ENCODE measurements at regions not wholly inside any gene's neighbourhood (a gene's known extent, or its start where the extent isn't known, plus 50 kb on each side); places are given as distances from the start of the nearest gene placed in this dataset.
"Not testable (repeated sequence)": the region's sequence is repeated elsewhere in the genome, so short reads cannot be mapped to it uniquely, and the experiment has no call there.

- Histone ChIP-seq H3K4me3 (ENCODE audit: low read length) (no peak overlapping the region), H3K27ac (ENCODE audit: low read length) (no peak overlapping the region), H3K9me3 (ENCODE audit: insufficient read depth, low read depth, low read length) (peaks cover 4% of the 10 kb centered on the region; the same call in 1 of the 2 replicates), H3K9ac (ENCODE audit: low read depth, low read length) (no peak overlapping the region), H3K27me3 (ENCODE audit: insufficient read depth, low read length) (no peaks in the 10 kb centered on the region), H3K4me1 (ENCODE audit: insufficient read depth, low read length) (no peaks in the 10 kb centered on the region; the same call in 1 of the 2 replicates), H3K36me3 (ENCODE audit: insufficient read depth, low read depth, low read length) (no peaks in the 10 kb centered on the region)
These were observed 1722.7 kb downstream of the SLITRK5 start for GRCh38 chr13:89393758-89394304.

DNA sequence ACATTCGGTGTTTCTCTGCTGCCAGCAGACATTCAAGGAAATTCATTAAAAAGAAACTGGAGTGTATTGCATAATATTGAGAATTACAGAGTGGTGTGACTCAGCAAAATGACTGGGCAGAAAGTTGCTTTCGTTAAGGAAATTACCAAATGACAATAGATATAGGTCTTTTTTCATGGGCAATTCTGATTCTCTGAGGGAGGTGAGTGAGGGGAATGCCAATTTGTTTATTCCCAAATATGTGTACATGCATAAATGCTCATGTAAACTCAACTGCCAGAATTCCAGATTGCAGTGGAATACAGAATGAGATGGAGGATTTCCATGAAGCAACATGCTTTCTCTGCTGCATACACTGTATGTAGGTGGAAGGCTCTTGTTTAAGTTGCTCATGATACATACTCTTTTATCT is 1730.1 kb downstream of the SLITRK5 start:
- no peak overlapping the region for H3K4me3 ChIP-seq (ENCODE audit: low read length)
- H3K9ac ChIP-seq (ENCODE audit: low read depth, low read length), result no peak overlapping the region
- no peaks in the 10 kb centered on the region for H3K36me3 ChIP-seq (ENCODE audit: insufficient read depth, low read depth, low read length)
- H3K27ac ChIP-seq (ENCODE audit: low read length), result no peak overlapping the region
- peaks cover 8% of the 10 kb centered on the region for H3K4me1 ChIP-seq (ENCODE audit: insufficient read depth, low read length)
- no peaks in the 10 kb centered on the region for H3K27me3 ChIP-seq (ENCODE audit: insufficient read depth, low read length)
- H3K9me3 ChIP-seq (ENCODE audit: insufficient read depth, low read depth, low read length), result peaks cover 4% of the 10 kb centered on the region; the same call in 1 of the 2 replicates

- H3K36me3 ChIP-seq (ENCODE audit: insufficient read depth, low read depth, low read length), result no peaks in the 10 kb centered on the region
- no peak overlapping the region for H3K9ac ChIP-seq (ENCODE audit: low read depth, low read length)
- H3K27me3 ChIP-seq (ENCODE audit: insufficient read depth, low read length), result no peaks in the 10 kb centered on the region
- H3K9me3 ChIP-seq (ENCODE audit: insufficient read depth, low read depth, low read length), result peaks cover 4% of the 10 kb centered on the region; the same call in 1 of the 2 replicates
- peaks cover 8% of the 10 kb centered on the region for H3K4me1 ChIP-seq (ENCODE audit: insufficient read depth, low read length)
- H3K27ac ChIP-seq (ENCODE audit: low read length), result no peak overlapping the region
- H3K4me3 ChIP-seq (ENCODE audit: low read length), result no peak overlapping the region
These were observed 1731.0 kb downstream of the SLITRK5 start for GRCh38 chr13:89402211-89402610.

DNA sequence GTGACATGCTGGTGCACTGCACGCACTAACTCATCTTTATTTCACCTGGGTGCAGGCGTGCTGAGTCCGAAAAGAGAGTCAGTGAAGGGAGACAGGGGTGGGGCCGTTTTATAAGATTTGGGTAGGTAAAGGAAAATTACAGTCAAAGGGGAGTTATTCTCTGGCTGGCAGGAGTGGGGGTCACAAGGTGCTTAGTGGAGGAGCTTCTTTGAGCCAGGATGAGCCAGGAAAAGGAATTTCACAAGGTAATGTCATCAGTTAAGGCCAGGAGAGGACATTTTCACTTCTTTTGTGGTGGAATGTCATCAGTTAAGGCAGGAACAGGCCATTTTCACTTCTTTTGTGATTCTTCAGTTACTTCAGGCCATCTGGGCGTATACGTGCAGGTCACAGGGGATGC is 1734.9 kb downstream of the SLITRK5 start:
- not testable (repeated sequence) for H3K27me3 ChIP-seq (ENCODE audit: insufficient read depth, low read length); H3K9me3 ChIP-seq (ENCODE audit: insufficient read depth, low read depth, low read length); H3K27ac ChIP-seq (ENCODE audit: low read length); H3K9ac ChIP-seq (ENCODE audit: low read depth, low read length); H3K36me3 ChIP-seq (ENCODE audit: insufficient read depth, low read depth, low read length); H3K4me1 ChIP-seq (ENCODE audit: insufficient read depth, low read length); H3K4me3 ChIP-seq (ENCODE audit: low read length)

GRCh38 chr13:89407357-89407756 is 1736.2 kb downstream of the SLITRK5 start:
- Histone ChIP-seq H3K27ac (ENCODE audit: low read length) (no peak overlapping the region), H3K36me3 (ENCODE audit: insufficient read depth, low read depth, low read length) (no peaks in the 10 kb centered on the region), H3K9me3 (ENCODE audit: insufficient read depth, low read depth, low read length) (no peaks in the 10 kb centered on the region), H3K4me1 (ENCODE audit: insufficient read depth, low read length) (no peaks in the 10 kb centered on the region), H3K9ac (ENCODE audit: low read depth, low read length) (no peak overlapping the region), H3K4me3 (ENCODE audit: low read length) (no peak overlapping the region), H3K27me3 (ENCODE audit: insufficient read depth, low read length) (no peaks in the 10 kb centered on the region)

- H3K27ac ChIP-seq (ENCODE audit: low read length), result no peak overlapping the region
- no peak overlapping the region for H3K9ac ChIP-seq (ENCODE audit: low read depth, low read length)
- H3K9me3 ChIP-seq (ENCODE audit: insufficient read depth, low read depth, low read length), result no peaks in the 10 kb centered on the region; the same call in 1 of the 2 replicates
- no peaks in the 10 kb centered on the region for H3K4me1 ChIP-seq (ENCODE audit: insufficient read depth, low read length)
- no peaks in the 10 kb centered on the region for H3K27me3 ChIP-seq (ENCODE audit: insufficient read depth, low read length)
- no peak overlapping the region for H3K4me3 ChIP-seq (ENCODE audit: low read length)
- no peaks in the 10 kb centered on the region for H3K36me3 ChIP-seq (ENCODE audit: insufficient read depth, low read depth, low read length)
These were observed 1761.8 kb downstream of the SLITRK5 start for GRCh38 chr13:89432997-89433396.

DNA sequence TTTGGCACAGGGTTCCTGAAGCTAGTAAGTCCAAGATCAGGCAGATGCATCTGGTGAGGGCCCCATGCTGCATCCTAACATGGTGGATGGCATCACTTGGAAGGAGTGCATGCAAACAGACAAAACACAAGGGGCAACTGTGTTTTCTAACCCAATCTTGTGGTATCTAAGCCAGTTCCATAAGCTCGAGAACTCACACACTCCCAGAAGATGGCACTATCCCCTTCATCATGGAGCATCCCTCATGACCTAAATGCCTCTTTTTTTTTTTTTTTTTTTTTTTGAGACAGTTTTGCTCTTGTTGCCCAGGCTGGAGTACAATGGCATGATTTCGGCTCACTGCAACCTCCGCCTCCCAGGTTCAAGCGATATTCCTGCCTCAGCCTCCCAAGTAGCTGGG is 1763.5 kb downstream of the SLITRK5 start:
- not testable (repeated sequence) for H3K27me3 ChIP-seq (ENCODE audit: insufficient read depth, low read length); H3K9me3 ChIP-seq (ENCODE audit: insufficient read depth, low read depth, low read length); H3K4me1 ChIP-seq (ENCODE audit: insufficient read depth, low read length); H3K4me3 ChIP-seq (ENCODE audit: low read length); H3K27ac ChIP-seq (ENCODE audit: low read length); H3K36me3 ChIP-seq (ENCODE audit: insufficient read depth, low read depth, low read length); H3K9ac ChIP-seq (ENCODE audit: low read depth, low read length)

- Histone ChIP-seq H3K9me3 (ENCODE audit: insufficient read depth, low read depth, low read length) (no peaks in the 10 kb centered on the region), H3K36me3 (ENCODE audit: insufficient read depth, low read depth, low read length) (no peaks in the 10 kb centered on the region), H3K4me1 (ENCODE audit: insufficient read depth, low read length) (no peaks in the 10 kb centered on the region), H3K27me3 (ENCODE audit: insufficient read depth, low read length) (no peaks in the 10 kb centered on the region), H3K27ac (ENCODE audit: low read length) (no peak overlapping the region), H3K4me3 (ENCODE audit: low read length) (no peak overlapping the region), H3K9ac (ENCODE audit: low read depth, low read length) (no peak overlapping the region)
These were observed 1783.5 kb downstream of the SLITRK5 start for GRCh38 chr13:89454681-89455080.

- Histone ChIP-seq H3K27me3 (ENCODE audit: insufficient read depth, low read length) (no peaks in the 10 kb centered on the region), H3K4me3 (ENCODE audit: low read length) (no peak overlapping the region), H3K4me1 (ENCODE audit: insufficient read depth, low read length) (no peaks in the 10 kb centered on the region)
These were observed 1784.1 kb downstream of the SLITRK5 start for GRCh38 chr13:89455225-89455624.

DNA sequence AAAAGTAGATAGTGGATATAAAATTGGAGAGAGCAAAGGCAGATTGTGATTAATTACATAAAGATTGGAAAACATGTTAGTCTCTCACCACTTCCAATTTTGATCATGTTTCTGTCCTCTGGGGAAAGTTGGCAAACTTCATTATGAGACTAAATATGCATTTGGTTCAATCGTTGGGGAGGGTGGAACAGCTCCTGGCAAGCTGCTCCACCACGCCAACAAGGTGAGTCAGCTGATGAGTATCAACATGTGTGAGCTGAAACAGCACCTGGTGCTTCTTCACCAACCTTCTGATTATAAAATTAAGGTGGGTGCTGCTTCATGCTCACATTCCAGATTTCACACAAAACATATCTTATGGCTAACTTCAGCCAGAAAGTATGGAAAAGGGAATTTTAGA is 1784.6 kb downstream of the SLITRK5 start:
- Histone ChIP-seq H3K9me3 (ENCODE audit: insufficient read depth, low read depth, low read length) (no peaks in the 10 kb centered on the region), H3K9ac (ENCODE audit: low read depth, low read length) (no peak overlapping the region), H3K27me3 (ENCODE audit: insufficient read depth, low read length) (no peaks in the 10 kb centered on the region), H3K36me3 (ENCODE audit: insufficient read depth, low read depth, low read length) (no peaks in the 10 kb centered on the region), H3K4me1 (ENCODE audit: insufficient read depth, low read length) (no peaks in the 10 kb centered on the region), H3K4me3 (ENCODE audit: low read length) (no peak overlapping the region), H3K27ac (ENCODE audit: low read length) (no peak overlapping the region)

More at GRCh38 chr13:89455225-89455624, 1784.1 kb downstream of the SLITRK5 start:
- no peaks in the 10 kb centered on the region for H3K36me3 ChIP-seq (ENCODE audit: insufficient read depth, low read depth, low read length)
- H3K9me3 ChIP-seq (ENCODE audit: insufficient read depth, low read depth, low read length), result no peaks in the 10 kb centered on the region
- no peak overlapping the region for H3K27ac ChIP-seq (ENCODE audit: low read length)
- H3K9ac ChIP-seq (ENCODE audit: low read depth, low read length), result no peak overlapping the region

GRCh38 chr13:89457977-89458376 is 1786.8 kb downstream of the SLITRK5 start:
- no peak overlapping the region for H3K27ac ChIP-seq (ENCODE audit: low read length)

DNA sequence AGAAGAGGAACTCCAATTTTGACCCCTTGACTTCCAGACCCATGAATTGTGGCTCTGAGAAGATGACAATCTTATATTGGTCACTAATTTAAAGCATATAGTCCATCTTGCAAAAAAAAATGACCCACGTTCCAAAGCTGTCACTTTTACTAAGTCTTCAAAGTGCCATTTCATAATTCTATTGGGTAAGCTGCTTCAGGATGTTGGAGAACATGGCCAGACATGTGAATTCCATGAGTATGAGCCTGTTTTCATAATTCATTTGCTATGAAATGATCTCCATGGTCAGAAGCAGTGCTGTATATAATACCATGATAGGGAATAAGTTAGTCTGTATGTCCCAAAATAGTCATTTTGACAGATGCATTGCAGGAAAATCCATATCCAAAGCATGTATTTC is 1787.3 kb downstream of the SLITRK5 start:
- Histone ChIP-seq H3K4me1 (ENCODE audit: insufficient read depth, low read length) (no peaks in the 10 kb centered on the region), H3K27ac (ENCODE audit: low read length) (no peak overlapping the region)

More at GRCh38 chr13:89457977-89458376, 1786.8 kb downstream of the SLITRK5 start:
- H3K27me3 ChIP-seq (ENCODE audit: insufficient read depth, low read length), result no peaks in the 10 kb centered on the region
- no peak overlapping the region for H3K4me3 ChIP-seq (ENCODE audit: low read length)
- no peaks in the 10 kb centered on the region for H3K4me1 ChIP-seq (ENCODE audit: insufficient read depth, low read length)
- no peaks in the 10 kb centered on the region for H3K36me3 ChIP-seq (ENCODE audit: insufficient read depth, low read depth, low read length)
- H3K9me3 ChIP-seq (ENCODE audit: insufficient read depth, low read depth, low read length), result no peaks in the 10 kb centered on the region
- H3K9ac ChIP-seq (ENCODE audit: low read depth, low read length), result no peak overlapping the region

More for the DNA sequence above, 1787.3 kb downstream of the SLITRK5 start:
- Histone ChIP-seq H3K27me3 (ENCODE audit: insufficient read depth, low read length) (no peaks in the 10 kb centered on the region), H3K9ac (ENCODE audit: low read depth, low read length) (no peak overlapping the region), H3K4me3 (ENCODE audit: low read length) (no peak overlapping the region), H3K9me3 (ENCODE audit: insufficient read depth, low read depth, low read length) (no peaks in the 10 kb centered on the region), H3K36me3 (ENCODE audit: insufficient read depth, low read depth, low read length) (no peaks in the 10 kb centered on the region)
